ENCODE measurements at regions not wholly inside any gene's neighbourhood (a gene's known extent, or its start where the extent isn't known, plus 50 kb on each side); places are given as distances from the start of the nearest gene placed in this dataset.

DNA sequence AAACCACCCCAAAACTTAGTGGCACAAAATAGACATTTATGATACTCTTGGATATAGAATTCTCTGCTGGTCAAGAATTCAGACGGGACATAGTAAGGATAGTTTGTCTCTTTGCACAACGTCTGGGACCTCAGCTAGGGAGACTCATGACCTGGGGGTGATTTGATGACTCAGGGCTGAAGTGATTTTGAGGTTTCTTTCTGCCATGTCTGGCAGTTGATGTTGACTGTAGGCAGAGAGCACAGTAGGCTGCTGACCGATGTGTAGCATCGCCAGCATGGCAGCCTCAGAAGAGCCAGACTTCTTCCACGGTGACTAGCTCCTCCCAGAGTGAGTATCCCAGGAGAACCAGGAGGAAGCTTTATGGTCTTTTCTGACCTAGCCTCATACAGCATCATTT, 88.9 kb upstream of the FRMD6 start:
- no peak overlapping the region for H3K4me3 Mint-ChIP-seq
- no peak for DNase-seq (ENCODE audit: low spot score)
- no peaks in the 10 kb centered on the region for H3K36me3 Mint-ChIP-seq (ENCODE audit: low read depth)
- H3K27ac Mint-ChIP-seq: no peak overlapping the region
- no peaks in the 10 kb centered on the region for H3K9me3 Mint-ChIP-seq
- peaks cover 4% of the 10 kb centered on the region for H3K27me3 Mint-ChIP-seq (ENCODE audit: low read depth)
- peaks cover 8% of the 10 kb centered on the region for H3K4me1 Mint-ChIP-seq (ENCODE audit: low read depth)

DNA sequence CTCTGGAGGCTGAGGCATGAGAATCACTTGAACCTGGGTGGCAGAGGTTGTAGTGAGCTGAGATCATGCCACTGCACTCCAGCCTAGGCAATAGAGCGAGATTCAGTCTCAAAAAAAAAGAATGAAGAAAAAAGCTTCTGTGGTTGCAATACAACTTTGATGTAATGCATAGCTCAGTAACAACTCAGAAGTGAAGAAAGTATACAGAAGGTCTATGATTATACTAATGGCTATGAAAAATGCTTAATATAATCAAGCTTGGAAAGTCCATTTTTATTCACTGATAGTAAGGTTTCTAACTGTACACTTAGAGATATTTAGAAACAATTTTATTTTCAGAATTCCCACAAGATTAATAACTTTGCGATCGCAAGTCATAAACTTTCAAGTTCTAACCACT, 88.2 kb upstream of the FRMD6 start:
- no peak overlapping the region for H3K4me3 Mint-ChIP-seq
- DNase-seq (ENCODE audit: low spot score): no peak
- H3K36me3 Mint-ChIP-seq (ENCODE audit: low read depth): no peaks in the 10 kb centered on the region
- H3K9me3 Mint-ChIP-seq: no peaks in the 10 kb centered on the region
- no peak overlapping the region for H3K27ac Mint-ChIP-seq
- peaks cover 4% of the 10 kb centered on the region for H3K27me3 Mint-ChIP-seq (ENCODE audit: low read depth)
- H3K4me1 Mint-ChIP-seq (ENCODE audit: low read depth): peaks cover 8% of the 10 kb centered on the region

DNA sequence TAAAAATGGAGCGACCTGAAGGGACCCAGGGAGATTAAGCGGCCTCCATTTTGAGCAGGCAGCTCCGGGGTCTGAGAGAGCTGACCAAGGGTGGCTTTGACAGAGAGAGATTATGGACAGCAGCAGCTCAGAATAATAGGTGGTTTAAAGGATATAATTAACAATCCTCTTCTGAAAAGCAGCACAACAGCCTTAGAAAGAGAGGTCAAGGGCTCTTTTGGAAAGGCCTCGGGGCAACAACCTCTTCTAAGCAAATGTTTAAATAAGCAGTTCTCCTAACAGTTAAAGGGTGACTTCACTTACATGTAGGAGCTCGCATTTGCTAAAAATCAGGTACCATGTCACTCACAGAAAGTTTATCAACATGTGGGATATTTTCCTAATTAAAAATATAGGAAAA, 87.2 kb upstream of the FRMD6 start:
- Mint-ChIP-seq H3K4me3 (no peak overlapping the region), H3K27ac (no peak overlapping the region), H3K9me3 (no peaks in the 10 kb centered on the region), H3K4me1 (ENCODE audit: low read depth) (peaks cover 8% of the 10 kb centered on the region), H3K27me3 (ENCODE audit: low read depth) (peaks cover 2% of the 10 kb centered on the region), H3K36me3 (ENCODE audit: low read depth) (no peaks in the 10 kb centered on the region)
- no peak for DNase-seq (ENCODE audit: low spot score)

DNA sequence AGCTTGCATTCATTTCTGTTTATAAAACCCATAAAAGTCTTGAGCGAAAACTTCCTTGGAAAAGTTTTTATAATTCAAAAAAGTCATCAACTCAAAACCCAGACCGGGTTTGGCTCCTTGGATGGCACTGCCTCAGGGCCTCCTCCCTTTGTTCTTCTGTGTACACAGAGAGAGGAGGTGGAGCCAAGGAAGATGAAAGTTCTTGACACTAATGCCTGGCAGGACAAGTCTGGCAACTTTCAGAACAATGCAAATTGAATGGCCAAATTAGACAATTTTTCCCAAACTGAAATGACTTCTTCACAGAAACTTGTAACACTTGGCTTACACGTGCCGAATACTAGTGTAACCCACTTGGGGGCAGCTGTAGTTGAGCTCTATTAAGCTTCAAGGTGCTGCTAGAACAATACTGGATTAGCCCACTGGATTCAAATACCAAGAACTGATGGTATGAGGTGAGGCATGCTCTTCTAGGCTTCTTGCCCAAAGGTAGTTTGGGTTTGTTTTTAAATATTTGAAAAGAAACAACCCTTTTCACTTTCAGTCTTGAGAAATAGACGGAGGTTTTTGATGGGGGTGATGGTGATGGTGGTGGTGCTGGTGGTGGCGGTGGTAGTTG, 86.6 kb upstream of the FRMD6 start:
- H3K27ac Mint-ChIP-seq: no peak overlapping the region
- H3K4me1 Mint-ChIP-seq (ENCODE audit: low read depth): peaks cover 8% of the 10 kb centered on the region
- H3K9me3 Mint-ChIP-seq: no peaks in the 10 kb centered on the region
- peaks cover 2% of the 10 kb centered on the region for H3K27me3 Mint-ChIP-seq (ENCODE audit: low read depth)
- H3K4me3 Mint-ChIP-seq: no peak overlapping the region
- DNase-seq (ENCODE audit: low spot score): no peak
- no peaks in the 10 kb centered on the region for H3K36me3 Mint-ChIP-seq (ENCODE audit: low read depth)

DNA sequence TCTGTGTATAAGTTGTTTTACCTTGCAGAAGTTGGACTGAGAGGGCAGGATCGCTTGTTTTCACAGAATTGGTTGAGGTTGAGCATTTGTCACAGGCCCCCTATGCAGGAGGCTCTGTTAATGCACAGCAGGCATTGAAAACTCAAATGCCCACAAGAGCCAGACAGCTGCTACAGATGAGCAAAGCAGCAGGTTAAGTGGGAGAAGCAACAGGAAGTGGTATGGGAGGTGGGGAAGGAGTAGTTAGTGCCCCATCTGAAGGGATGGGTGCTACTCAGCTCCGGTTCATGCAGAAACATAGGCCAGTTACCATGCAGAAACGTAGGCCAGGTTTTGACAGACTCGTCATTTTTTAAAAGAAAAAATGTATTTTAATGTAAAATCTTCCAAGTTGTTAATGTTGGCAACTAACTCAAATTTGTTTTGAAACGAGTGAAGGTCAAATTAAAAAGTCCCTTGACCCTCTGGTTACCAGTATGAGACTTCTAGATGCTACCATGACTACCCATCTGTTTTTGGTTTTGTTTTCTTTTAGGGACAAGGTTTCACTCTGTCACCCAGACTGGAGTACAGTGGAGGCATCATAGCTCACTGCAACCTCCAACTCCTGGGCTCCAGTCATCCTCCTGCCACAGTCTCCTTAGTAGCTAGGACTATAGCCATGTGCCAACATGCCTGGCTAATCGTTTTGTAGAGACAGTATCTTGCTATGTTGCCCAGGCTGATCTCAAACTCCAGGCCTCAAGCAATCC, 84.7 kb upstream of the FRMD6 start:
- H3K27ac Mint-ChIP-seq: no peak overlapping the region

DNA sequence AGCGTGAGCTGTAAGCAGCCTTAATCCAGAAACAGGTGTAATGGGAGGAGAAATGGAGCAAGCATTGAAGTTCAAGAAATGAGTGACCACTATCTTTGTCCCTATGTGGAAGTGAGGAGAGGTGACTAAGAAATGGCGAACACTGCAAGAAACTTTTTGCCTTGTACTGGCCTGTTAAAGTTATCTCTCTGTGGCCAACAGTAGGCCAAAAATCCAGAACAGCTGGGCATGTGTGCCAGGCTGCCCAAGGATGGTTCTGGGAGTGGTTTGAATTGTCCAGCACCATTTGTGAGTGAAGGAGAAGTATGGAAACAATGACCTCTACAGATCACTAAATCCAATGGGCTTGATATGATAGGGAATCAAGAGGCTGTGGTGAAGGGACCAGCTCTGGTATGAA, 83.3 kb upstream of the FRMD6 start:
- Mint-ChIP-seq H3K4me1 (ENCODE audit: low read depth) (peaks cover 8% of the 10 kb centered on the region), H3K4me3 (no peak overlapping the region), H3K27me3 (ENCODE audit: low read depth) (peaks cover 6% of the 10 kb centered on the region), H3K27ac (no peak overlapping the region), H3K9me3 (no peaks in the 10 kb centered on the region), H3K36me3 (ENCODE audit: low read depth) (no peaks in the 10 kb centered on the region)
- DNase-seq (ENCODE audit: low spot score): no peak

More for the DNA sequence above, 84.7 kb upstream of the FRMD6 start:
- Mint-ChIP-seq H3K36me3 (ENCODE audit: low read depth) (no peaks in the 10 kb centered on the region), H3K4me1 (ENCODE audit: low read depth) (peaks cover 8% of the 10 kb centered on the region), H3K27me3 (ENCODE audit: low read depth) (no peaks in the 10 kb centered on the region), H3K9me3 (no peaks in the 10 kb centered on the region), H3K4me3 (no peak overlapping the region)
- no peak for DNase-seq (ENCODE audit: low spot score)

DNA sequence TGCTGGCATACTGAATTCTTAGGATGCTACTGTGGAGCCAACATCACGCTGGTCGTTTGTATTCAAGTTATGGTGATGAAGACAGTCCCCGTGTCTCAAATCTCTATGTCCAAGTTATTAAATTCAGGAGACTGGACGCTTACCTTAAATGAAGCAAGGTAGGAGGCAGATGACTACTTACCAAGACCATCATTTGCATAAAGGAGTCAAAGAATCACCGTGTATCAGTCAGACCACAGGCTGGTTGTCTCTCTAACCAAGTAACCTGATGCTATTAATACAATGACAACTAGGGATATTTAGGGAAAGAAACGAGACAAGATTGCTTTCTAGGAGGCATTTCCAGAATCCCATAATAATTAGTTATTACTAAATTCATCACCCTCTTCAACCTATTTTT, 78.1 kb upstream of the FRMD6 start:
- H3K36me3 Mint-ChIP-seq (ENCODE audit: low read depth): no peaks in the 10 kb centered on the region
- DNase-seq (ENCODE audit: low spot score): no peak
- H3K27ac Mint-ChIP-seq: no peak overlapping the region
- H3K9me3 Mint-ChIP-seq: no peaks in the 10 kb centered on the region
- no peaks in the 10 kb centered on the region for H3K4me1 Mint-ChIP-seq (ENCODE audit: low read depth)
- no peak overlapping the region for H3K4me3 Mint-ChIP-seq
- H3K27me3 Mint-ChIP-seq (ENCODE audit: low read depth): peaks cover 32% of the 10 kb centered on the region

DNA sequence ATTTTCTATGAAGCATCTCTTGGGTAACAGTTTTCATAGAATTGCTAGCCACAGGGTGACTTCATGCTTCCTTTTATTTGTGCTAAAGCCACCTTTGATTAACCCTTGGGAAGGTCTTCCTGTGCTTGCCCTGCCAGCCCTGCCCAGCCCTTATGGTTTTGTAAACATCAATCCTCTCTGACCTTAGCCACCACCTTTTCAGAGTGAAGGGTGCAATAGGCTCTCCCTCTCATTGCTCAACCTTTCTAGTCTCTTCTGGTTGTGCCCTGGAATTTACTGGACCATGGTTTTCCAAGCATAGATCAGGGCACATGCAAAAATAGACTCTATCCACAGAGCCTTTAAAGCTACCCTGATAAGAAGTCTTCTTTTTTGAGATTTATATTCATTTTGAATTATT, 77.7 kb upstream of the FRMD6 start:
- Mint-ChIP-seq H3K4me1 (ENCODE audit: low read depth) (no peaks in the 10 kb centered on the region), H3K4me3 (no peak overlapping the region), H3K9me3 (no peaks in the 10 kb centered on the region), H3K27ac (no peak overlapping the region), H3K27me3 (ENCODE audit: low read depth) (peaks cover 33% of the 10 kb centered on the region), H3K36me3 (ENCODE audit: low read depth) (no peaks in the 10 kb centered on the region)
- DNase-seq (ENCODE audit: low spot score): no peak

DNA sequence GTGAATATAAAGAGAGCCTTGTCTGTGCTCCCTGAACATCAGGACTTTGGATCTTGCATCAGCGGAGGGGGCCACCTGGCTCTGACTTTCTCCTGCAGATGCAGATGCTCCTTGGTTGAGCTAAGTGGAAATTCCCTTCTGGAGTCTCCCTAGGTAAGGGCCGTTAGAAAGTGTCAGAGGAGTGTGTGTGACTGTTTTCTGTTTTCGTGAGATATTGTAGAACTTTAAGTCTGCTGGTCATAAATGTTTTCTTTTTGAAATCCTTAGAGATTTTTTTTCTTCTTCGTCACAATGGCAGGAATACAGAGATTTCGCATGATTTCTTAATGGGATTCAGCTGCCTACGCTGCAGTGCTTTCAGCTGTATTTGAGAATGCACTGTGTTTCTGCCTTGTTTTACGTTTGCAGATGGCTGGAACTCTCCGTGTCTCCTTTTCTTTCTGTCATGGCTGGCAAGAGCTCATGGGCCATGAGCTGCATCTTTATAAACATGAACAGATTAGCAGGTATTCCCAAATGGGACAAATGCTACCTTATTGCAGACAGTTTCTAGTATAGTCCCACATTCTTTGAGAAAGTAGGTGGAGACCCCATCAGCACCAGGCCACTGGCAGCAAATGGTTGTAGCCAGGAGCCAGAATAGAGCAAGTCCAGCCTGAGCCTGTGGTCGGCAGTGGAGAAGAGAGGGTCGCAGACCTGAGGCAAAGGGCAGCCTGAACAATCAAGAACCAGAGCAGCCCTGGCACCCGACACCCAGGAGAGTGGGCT, 76.2 kb upstream of the FRMD6 start:
- no peaks in the 10 kb centered on the region for H3K9me3 Mint-ChIP-seq
- no peaks in the 10 kb centered on the region for H3K4me1 Mint-ChIP-seq (ENCODE audit: low read depth)
- H3K36me3 Mint-ChIP-seq (ENCODE audit: low read depth): no peaks in the 10 kb centered on the region
- DNase-seq (ENCODE audit: low spot score): no peak
- peaks cover 36% of the 10 kb centered on the region for H3K27me3 Mint-ChIP-seq (ENCODE audit: low read depth)
- no peak overlapping the region for H3K27ac Mint-ChIP-seq
- H3K4me3 Mint-ChIP-seq: no peak overlapping the region

DNA sequence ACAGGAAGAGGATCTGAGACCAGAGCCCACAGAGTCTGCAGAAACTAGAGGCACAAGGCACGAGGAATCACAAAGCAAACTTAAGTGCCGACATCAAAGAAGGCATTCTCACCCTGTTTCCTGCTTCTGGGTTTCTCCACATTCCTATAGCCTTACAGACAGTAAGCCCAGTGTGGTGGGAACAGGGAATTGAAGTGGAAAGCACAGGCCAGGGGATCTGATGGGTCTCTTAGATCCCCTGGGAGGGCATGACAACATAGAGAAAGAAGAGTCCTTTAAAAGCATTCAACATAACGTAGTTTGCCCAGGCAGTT, 75.6 kb upstream of the FRMD6 start:
- H3K27ac Mint-ChIP-seq: no peak overlapping the region
- H3K4me3 Mint-ChIP-seq: no peak overlapping the region
- H3K4me1 Mint-ChIP-seq (ENCODE audit: low read depth): no peaks in the 10 kb centered on the region
- no peak for DNase-seq (ENCODE audit: low spot score)
- H3K36me3 Mint-ChIP-seq (ENCODE audit: low read depth): no peaks in the 10 kb centered on the region
- H3K27me3 Mint-ChIP-seq (ENCODE audit: low read depth): peaks cover 37% of the 10 kb centered on the region
- H3K9me3 Mint-ChIP-seq: no peaks in the 10 kb centered on the region

DNA sequence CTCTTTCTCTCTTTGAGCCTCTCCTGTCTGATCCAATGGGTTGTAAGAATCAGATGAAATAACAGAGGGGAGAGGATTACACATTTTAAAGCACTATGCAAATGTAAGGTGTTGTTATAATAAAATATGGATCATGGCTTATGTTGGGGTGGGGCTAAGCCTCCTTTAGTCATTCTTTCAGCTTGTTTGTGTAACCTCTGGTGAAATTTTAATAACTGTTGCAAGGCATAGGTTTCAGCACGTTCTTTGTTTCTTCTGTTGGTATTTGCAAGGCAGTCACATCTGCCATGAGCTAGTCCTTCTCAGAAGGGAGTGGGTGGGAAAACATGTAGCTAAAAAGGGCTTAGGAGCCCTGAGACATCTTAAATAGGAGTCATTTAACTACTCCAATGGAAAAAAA, 74.8 kb upstream of the FRMD6 start:
- no peak overlapping the region for H3K27ac Mint-ChIP-seq
- no peak overlapping the region for H3K4me3 Mint-ChIP-seq
- no peaks in the 10 kb centered on the region for H3K9me3 Mint-ChIP-seq
- peaks cover 39% of the 10 kb centered on the region for H3K27me3 Mint-ChIP-seq (ENCODE audit: low read depth)
- no peak for DNase-seq (ENCODE audit: low spot score)
- no peaks in the 10 kb centered on the region for H3K4me1 Mint-ChIP-seq (ENCODE audit: low read depth)
- H3K36me3 Mint-ChIP-seq (ENCODE audit: low read depth): no peaks in the 10 kb centered on the region

DNA sequence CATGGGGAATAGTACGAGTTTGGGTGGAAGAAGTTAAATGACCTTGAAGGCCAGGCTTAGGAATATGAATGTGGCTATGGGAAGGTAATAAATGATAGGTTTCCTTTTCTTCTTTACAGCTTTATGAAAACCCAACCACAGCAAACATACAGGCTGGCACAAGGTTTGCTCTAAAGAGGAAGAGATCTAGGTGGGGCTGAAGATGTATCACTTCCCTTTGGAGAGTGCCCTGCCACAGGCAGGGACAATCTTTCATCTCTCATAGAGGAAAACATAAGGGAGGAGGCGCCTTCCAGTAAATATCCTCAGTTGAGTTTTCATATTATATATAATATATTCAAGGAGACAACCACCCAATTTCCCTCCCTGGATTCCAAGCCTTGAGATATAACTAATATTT, 72.9 kb upstream of the FRMD6 start:
- no peak for DNase-seq (ENCODE audit: low spot score)
- no peak overlapping the region for H3K4me3 Mint-ChIP-seq
- no peaks in the 10 kb centered on the region for H3K4me1 Mint-ChIP-seq (ENCODE audit: low read depth)
- no peaks in the 10 kb centered on the region for H3K9me3 Mint-ChIP-seq
- no peaks in the 10 kb centered on the region for H3K36me3 Mint-ChIP-seq (ENCODE audit: low read depth)
- peaks cover 33% of the 10 kb centered on the region for H3K27me3 Mint-ChIP-seq (ENCODE audit: low read depth)
- H3K27ac Mint-ChIP-seq: no peak overlapping the region

DNA sequence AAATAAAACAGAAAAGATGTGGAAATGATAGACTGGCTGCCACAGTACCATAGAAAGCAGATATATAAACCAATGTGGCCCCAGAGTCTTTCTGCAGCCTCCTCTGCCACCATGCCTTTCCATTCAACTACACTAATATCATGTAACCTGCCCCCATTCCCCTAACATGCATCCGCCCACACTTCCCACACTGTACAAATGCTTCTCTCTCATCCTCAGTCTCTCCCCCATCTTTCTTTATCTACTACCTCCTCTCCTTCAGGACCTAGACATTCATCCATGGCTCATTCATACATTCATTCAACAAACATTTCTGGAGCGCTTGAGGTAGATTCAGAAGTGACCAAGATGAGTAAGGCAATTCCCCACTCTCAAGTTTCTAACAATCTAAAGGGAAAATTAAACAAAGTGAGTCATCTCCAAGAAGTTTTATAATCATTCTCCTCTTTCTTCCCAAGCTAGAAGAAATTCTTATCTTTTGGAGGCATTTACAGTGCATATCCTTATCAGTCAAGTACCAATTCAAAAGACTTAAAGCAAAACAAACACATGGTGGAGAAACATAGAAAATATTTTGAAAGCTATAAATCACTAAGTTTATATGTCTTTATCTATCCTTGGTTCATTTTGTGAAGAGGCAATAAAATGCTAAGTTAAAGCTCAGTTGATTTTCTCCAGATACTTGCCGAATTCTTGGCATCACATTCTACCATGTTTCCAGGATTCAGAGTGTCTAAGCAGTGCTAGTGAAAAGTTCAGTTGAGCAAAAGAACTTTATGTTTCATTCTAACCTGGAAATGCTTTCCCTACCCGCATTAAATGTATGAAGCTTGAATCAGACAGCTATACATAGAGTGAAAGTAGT, 70.5 kb upstream of the FRMD6 start:
- H3K4me1 Mint-ChIP-seq (ENCODE audit: low read depth): no peaks in the 10 kb centered on the region
- H3K27ac Mint-ChIP-seq: no peak overlapping the region
- no peaks in the 10 kb centered on the region for H3K9me3 Mint-ChIP-seq
- H3K4me3 Mint-ChIP-seq: no peak overlapping the region
- H3K27me3 Mint-ChIP-seq (ENCODE audit: low read depth): peaks cover 21% of the 10 kb centered on the region
- no peaks in the 10 kb centered on the region for H3K36me3 Mint-ChIP-seq (ENCODE audit: low read depth)
- DNase-seq (ENCODE audit: low spot score): no peak

DNA sequence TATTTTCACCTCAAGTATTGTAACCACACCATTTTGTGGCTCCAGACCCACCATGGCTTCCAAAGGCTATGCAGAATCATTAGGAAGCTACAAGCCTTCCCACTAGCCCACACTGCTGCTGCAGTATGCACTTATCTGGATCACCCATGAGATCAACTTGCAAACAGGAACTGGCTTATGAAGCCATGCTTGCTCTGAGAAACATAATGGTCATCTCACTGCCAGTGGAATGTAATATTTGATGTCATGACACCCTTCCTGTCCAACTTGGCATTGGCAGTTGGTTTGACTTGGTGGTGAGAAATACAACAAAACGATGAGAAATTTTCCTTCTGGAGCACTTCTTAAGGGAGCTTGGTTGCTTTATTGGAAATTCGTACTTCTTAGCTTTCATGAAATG, 69.3 kb upstream of the FRMD6 start:
- Mint-ChIP-seq H3K27me3 (ENCODE audit: low read depth) (peaks cover 11% of the 10 kb centered on the region), H3K4me1 (ENCODE audit: low read depth) (no peaks in the 10 kb centered on the region), H3K27ac (no peak overlapping the region), H3K9me3 (no peaks in the 10 kb centered on the region), H3K36me3 (ENCODE audit: low read depth) (no peaks in the 10 kb centered on the region), H3K4me3 (no peak overlapping the region)
- DNase-seq (ENCODE audit: low spot score): no peak
